H1 (cell line): ENCODE measurements at regions not wholly inside any gene's neighbourhood (a gene's known extent, or its start where the extent isn't known, plus 50 kb on each side); places are given as distances from the start of the nearest gene placed in this dataset.

Experiments used
- CTCF ChIA-PET: fragments of 300-600 bp; sonication (Branson Sonifier 250); formaldehyde crosslinking; loops from one replicate; lab custom pipeline; 2021; ENCODE audit not compliant: partially characterized antibody; lab: Charles Lee
- POLR2A ChIA-PET: fragments of 300-600 bp; sonication (Branson Sonifier 250); formaldehyde crosslinking; loops from one replicate; lab custom pipeline; 2021; ENCODE audit warnings: inconsistent platforms; ENCODE audit not compliant: partially characterized antibody; lab: Charles Lee
- DNase-seq, 2 experiments: peaks; one replicate each; pipeline versions ENCODE4 v3.0.0 to v3.0.0-alpha.2; 2010 to 2022; ENCODE audit warnings: low spot score in 2 of 2, low read depth in 1 of 2, mixed read lengths in 1 of 2
- FAIRE-seq: peaks from 2 replicates; lab custom pipeline; 2011; peaks lifted over from hg19 to GRCh38; lab: Jason Lieb, UNC
- H2AFZ ChIP-seq: 2 replicates; pipeline ENCODE4 v1.8.1; 2012; ENCODE audit warnings: low read length, inconsistent platforms
- H2AK5ac ChIP-seq: 2 replicates; pipeline ENCODE4 v1.6.1; 2013; ENCODE audit warnings: low read depth, low read length
- H2BK120ac ChIP-seq: replicated peaks from 2 replicates; pipeline ENCODE3; 2013; ENCODE audit warnings: low read depth, low read length, inconsistent platforms
- H2BK12ac ChIP-seq: 2 replicates; pipeline ENCODE4 v1.6.1; 2013; ENCODE audit warnings: low read depth, low read length
- H2BK15ac ChIP-seq: 2 replicates; pipeline ENCODE4 v1.6.1; 2013; ENCODE audit warnings: low read length
- H2BK20ac ChIP-seq: 2 replicates; pipeline ENCODE4 v1.6.1; 2013; ENCODE audit warnings: low read length
- H2BK5ac ChIP-seq: 2 replicates; pipeline ENCODE4 v1.6.1; 2013; ENCODE audit warnings: low read depth, low read length
- H3K14ac ChIP-seq: 2 replicates; pipeline ENCODE4 v1.6.1; 2013; ENCODE audit warnings: inconsistent platforms; ENCODE audit not compliant: insufficient read length
- H3K18ac ChIP-seq: 2 replicates; pipeline ENCODE4 v1.6.1; 2013; ENCODE audit warnings: low read length; ENCODE audit errors: extremely low read depth
- H3K23ac ChIP-seq: 2 replicates; pipeline ENCODE4 v1.6.1; 2013; ENCODE audit warnings: inconsistent platforms; ENCODE audit not compliant: insufficient read length
- H3K23me2 ChIP-seq: 2 replicates; pipeline ENCODE4 v1.6.1; 2013; ENCODE audit warnings: low read depth, low read length
- H3K27ac ChIP-seq: 2 replicates; pipeline ENCODE4 v1.6.1; 2011; ENCODE audit warnings: low read depth, low read length, inconsistent platforms
- H3K27me3 ChIP-seq, 4 experiments: replicated peaks in 1 of 4; 1 replicate in 1 of 4; 2 replicates in 3 of 4; pipeline versions ENCODE4 v1.6.1 to v1.8.1; 2011 to 2013; ENCODE audit warnings: low read length in 3 of 4, mild to moderate bottlenecking in 3 of 4, inconsistent platforms in 2 of 4, mixed read lengths in 2 of 4, moderate library complexity in 1 of 4; ENCODE audit not compliant: control insufficient read depth in 3 of 4, insufficient read depth in 3 of 4; ENCODE audit errors: extremely low read depth in 1 of 4
- H3K36me3 ChIP-seq, 4 experiments: 2 replicates each; pipeline versions ENCODE4 v1.6.1 to v1.8.1; 2011 to 2013; ENCODE audit warnings: mild to moderate bottlenecking in 4 of 4, low read length in 3 of 4, moderate library complexity in 2 of 4, control low read depth in 1 of 4, inconsistent platforms in 1 of 4; ENCODE audit not compliant: insufficient read depth in 4 of 4, control insufficient read depth in 2 of 4
- H3K4ac ChIP-seq: replicated peaks from 2 replicates; pipeline ENCODE3; 2013; ENCODE audit warnings: low read length, low read depth, mixed read lengths, inconsistent platforms; ENCODE audit not compliant: insufficient read length
- H3K4me1 ChIP-seq, 4 experiments: replicated peaks in 1 of 4; 1 replicate in 1 of 4; 2 replicates in 3 of 4; pipeline versions ENCODE4 v1.6.1 to v1.8.1; 2011 to 2013; ENCODE audit warnings: low read length in 3 of 4, inconsistent platforms in 2 of 4, mixed read lengths in 1 of 4; ENCODE audit not compliant: insufficient read depth in 4 of 4, control insufficient read depth in 3 of 4
- H3K4me2 ChIP-seq, 2 experiments: 2 replicates each; pipeline versions ENCODE4 v1.6.1 to v1.8.1; 2011 to 2013; ENCODE audit warnings: low read depth in 2 of 2, low read length in 2 of 2, control low read depth in 1 of 2, inconsistent platforms in 1 of 2, mild to moderate bottlenecking in 1 of 2; ENCODE audit not compliant: insufficient read depth in 1 of 2
- H3K4me3 ChIP-seq, 4 experiments: fragments of 200-600, 300-600 bp in 1 of 4; sonication (generic), shearing (Covaris generic), sonication (Bioruptor Twin) in 1 of 4; 2 replicates each; pipeline versions ENCODE4 v1.5.1 to v1.8.1; 2011 to 2016; ENCODE audit warnings: low read length in 4 of 4, low read depth in 3 of 4, control low read depth in 2 of 4, inconsistent platforms in 2 of 4, mild to moderate bottlenecking in 2 of 4, mixed read lengths in 1 of 4, moderate library complexity in 1 of 4; ENCODE audit not compliant: insufficient read depth in 2 of 4; ENCODE audit errors: extremely low read depth in 1 of 4
- H3K56ac ChIP-seq: replicated peaks from 2 replicates; pipeline ENCODE3; 2013; ENCODE audit warnings: low read depth, mild to moderate bottlenecking, mixed read lengths, low read length, inconsistent platforms; ENCODE audit not compliant: insufficient read length
- H3K79me1 ChIP-seq: 2 replicates; pipeline ENCODE4 v1.6.1; 2013; ENCODE audit warnings: low read depth, low read length, control low read depth
- H3K79me2 ChIP-seq, 2 experiments: 2 replicates each; pipeline versions ENCODE4 v1.6.1 to v1.8.1; 2012 to 2013; ENCODE audit warnings: low read length in 2 of 2, mild to moderate bottlenecking in 2 of 2, inconsistent platforms in 1 of 2; ENCODE audit not compliant: insufficient read depth in 2 of 2, control insufficient read depth in 1 of 2
- H3K9ac ChIP-seq, 4 experiments: replicated peaks in 1 of 4; 1 replicate in 1 of 4; 2 replicates in 3 of 4; pipeline versions ENCODE4 v1.6.1 to v1.8.1; 2011 to 2013; ENCODE audit warnings: low read depth in 3 of 4, low read length in 3 of 4, control low read depth in 2 of 4, mild to moderate bottlenecking in 2 of 4, moderate library complexity in 2 of 4, inconsistent platforms in 1 of 4; ENCODE audit errors: extremely low read depth in 1 of 4
- H3K9me3 ChIP-seq, 2 experiments: 2 replicates each; pipeline versions ENCODE4 v1.6.1 to v1.8.1; 2012 to 2013; ENCODE audit warnings: mild to moderate bottlenecking in 2 of 2, moderate library complexity in 2 of 2, control low read depth in 1 of 2, inconsistent platforms in 1 of 2, low read depth in 1 of 2, low read length in 1 of 2, mixed read lengths in 1 of 2; ENCODE audit not compliant: insufficient read depth in 2 of 2
- H4K20me1 ChIP-seq, 2 experiments: replicated peaks in 1 of 2; 2 replicates each; pipeline versions ENCODE3 to v1.8.1; 2011 to 2013; ENCODE audit warnings: inconsistent platforms in 2 of 2, low read length in 2 of 2, mild to moderate bottlenecking in 1 of 2; ENCODE audit not compliant: insufficient read depth in 2 of 2, control insufficient read depth in 1 of 2
- H4K5ac ChIP-seq: 2 replicates; pipeline ENCODE4 v1.6.1; 2013; ENCODE audit warnings: low read length, low read depth, mixed read lengths, inconsistent platforms; ENCODE audit not compliant: insufficient read length
- H4K8ac ChIP-seq: 2 replicates; pipeline ENCODE4 v1.8.0; 2013; ENCODE audit warnings: mild to moderate bottlenecking, moderate library complexity, low read length, inconsistent platforms; ENCODE audit not compliant: insufficient read depth; ENCODE audit errors: extremely low read depth
- H4K91ac ChIP-seq: replicated peaks from 2 replicates; pipeline ENCODE3; 2013; ENCODE audit warnings: low read length, mixed read lengths, inconsistent platforms; ENCODE audit not compliant: insufficient read length
- JUND ChIP-seq: IDR thresholded peaks from 2 replicates; pipeline ENCODE4 v1.6.1; 2011; ENCODE audit warnings: mild to moderate bottlenecking, improper control_type of control experiment, low read length
- MAFK ChIP-seq: IDR thresholded peaks from 2 replicates; pipeline ENCODE4 v1.6.1; 2012; ENCODE audit warnings: low read depth, mild to moderate bottlenecking, improper control_type of control experiment, low read length
- POLR2AphosphoS5 ChIP-seq: IDR thresholded peaks from 2 replicates; pipeline ENCODE4 v1.6.1; 2011; ENCODE audit warnings: low read depth, low read length
- SIN3A ChIP-seq, 2 experiments: IDR thresholded peaks in 1 of 2; conservative IDR thresholded peaks in 1 of 2; 2 replicates each; pipeline ENCODE4 v1.6.1; 2011 to 2012; ENCODE audit warnings: low read length in 2 of 2, improper control_type of control experiment in 1 of 2, low read depth in 1 of 2, mild to moderate bottlenecking in 1 of 2
- TCF12 ChIP-seq: IDR thresholded peaks from 2 replicates; pipeline ENCODE4 v1.6.1; 2011; ENCODE audit warnings: low read depth, mild to moderate bottlenecking, low read length
- WGBS, 2 experiments: shearing (Covaris generic) in 1 of 2; methylation state at CpG; one replicate each; pipeline versions ENCODE4 v1.1.6 to v1.1.7; 2013 to 2015; ENCODE audit warnings: low lambda C conversion rate in 2 of 2, mixed read lengths in 2 of 2, inconsistent platforms in 1 of 2, low coverage in 1 of 2, missing lambda C conversion rate in 1 of 2; ENCODE audit not compliant: insufficient replicate concordance in 2 of 2, insufficient coverage in 1 of 2, insufficient read length in 1 of 2; ENCODE audit errors: extremely low coverage in 1 of 2, missing lambda C conversion rate in 1 of 2; 5-methylcytosine and 5-hydroxymethylcytosine counted together
- TF ChIP-seq, protein P1 (sequence below): IDR thresholded peaks from 2 replicates; pipeline ENCODE4 v1.6.1; 2011; ENCODE audit warnings: low read length, improper control_type of control experiment

- DNase-seq (no peak), FAIRE-seq (no peak)
- no peaks in the 10 kb centered on the region for H3K36me3 ChIP-seq
- no peaks in the 10 kb centered on the region for H3K27me3 ChIP-seq
- no peaks in the 10 kb centered on the region for H3K9me3 ChIP-seq
- H4K5ac ChIP-seq, result no peak overlapping the region
- no peak overlapping the region for H3K4me3 ChIP-seq
- H3K4me1 ChIP-seq, result no peaks in the 10 kb centered on the region
- no peak overlapping the region for H3K23ac ChIP-seq
- POLR2A ChIA-PET, result no interaction called here
- no peak overlapping the region for H4K91ac ChIP-seq
- WGBS, 2 experiments, result 78% methylated on average over 1 of the region's 1 CpG; no CpG with 5 or more reads in 1 of the 2 experiments
- no peak overlapping the region for H2BK12ac ChIP-seq
- no peak overlapping the region for H2BK15ac ChIP-seq
- CTCF ChIA-PET, result interaction anchor here (0.5 to 0.9 kb wide), 2 partner anchors 51 to 614 kb away, joined by 3 read pairs; no protein-coding TSS in a partner anchor
- no peaks in the 10 kb centered on the region for H3K23me2 ChIP-seq
- no peak overlapping the region for H3K18ac ChIP-seq
- H3K27ac ChIP-seq, result no peak overlapping the region
- H4K20me1 ChIP-seq, result no peaks in the 10 kb centered on the region
- no peak overlapping the region for H2AK5ac ChIP-seq
- H2BK20ac ChIP-seq, result no peak overlapping the region
- H3K9ac ChIP-seq, result no peak overlapping the region
- no peaks in the 10 kb centered on the region for H3K79me1 ChIP-seq
- H3K79me2 ChIP-seq, result no peaks in the 10 kb centered on the region
- no peak overlapping the region for H3K4ac ChIP-seq
- no peak overlapping the region for H2AFZ ChIP-seq
- H3K14ac ChIP-seq, result no peak overlapping the region
- H4K8ac ChIP-seq, result no peak overlapping the region
- H3K4me2 ChIP-seq, result no peak overlapping the region
- H3K56ac ChIP-seq, result no peak overlapping the region
- no peak overlapping the region for H2BK5ac ChIP-seq
- no peak overlapping the region for H2BK120ac ChIP-seq
- TF ChIP-seq JUND (no peak), POLR2AphosphoS5 (no peak), MAFK (no peak), TCF12 (no peak), SIN3A (conservative IDR thresholded peaks at IDR 0.05 in 1 of 2, IDR thresholded peaks at IDR 0.05 in 1 of 2; ENCODE audit: low read depth in 1 of 2, low read length in 2 of 2) (no peak)
- TF ChIP-seq, protein P1, sequence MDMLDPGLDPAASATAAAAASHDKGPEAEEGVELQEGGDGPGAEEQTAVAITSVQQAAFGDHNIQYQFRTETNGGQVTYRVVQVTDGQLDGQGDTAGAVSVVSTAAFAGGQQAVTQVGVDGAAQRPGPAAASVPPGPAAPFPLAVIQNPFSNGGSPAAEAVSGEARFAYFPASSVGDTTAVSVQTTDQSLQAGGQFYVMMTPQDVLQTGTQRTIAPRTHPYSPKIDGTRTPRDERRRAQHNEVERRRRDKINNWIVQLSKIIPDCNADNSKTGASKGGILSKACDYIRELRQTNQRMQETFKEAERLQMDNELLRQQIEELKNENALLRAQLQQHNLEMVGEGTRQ, result no peak
Observed at GRCh38 chr11:24153337-24153736, 343.5 kb upstream of the LUZP2 start.
